H1 (cell line): ENCODE measurements at regions not wholly inside any gene's neighbourhood (a gene's known extent, or its start where the extent isn't known, plus 50 kb on each side); places are given as distances from the start of the nearest gene placed in this dataset.

Source experiments
- CHD7 ChIP-seq: fragments of 300-600 bp; sonication (generic); IDR thresholded peaks from 2 replicates; pipeline ENCODE4 v1.7.1; 2012; ENCODE audit warnings: low read length, moderate library complexity, mild to moderate bottlenecking, inconsistent platforms; ENCODE audit not compliant: insufficient replicate concordance
- GABPA ChIP-seq: IDR thresholded peaks from 2 replicates; pipeline ENCODE4 v1.6.1; 2011; ENCODE audit warnings: mild to moderate bottlenecking, low read length, moderate library complexity, borderline replicate concordance; ENCODE audit not compliant: insufficient read depth
- POLR2A ChIP-seq, 2 experiments: IDR thresholded peaks; 1 replicate in 1 of 2; 2 replicates in 1 of 2; pipeline ENCODE4 v1.6.1; 2011; ENCODE audit warnings: low read depth in 2 of 2, low read length in 2 of 2, mild to moderate bottlenecking in 2 of 2; ENCODE audit errors: control extremely low read depth in 1 of 2
- SAP30 ChIP-seq: fragments of 300-600 bp; sonication (generic); IDR thresholded peaks from 2 replicates; pipeline ENCODE4 v1.7.1; 2012; ENCODE audit warnings: low read length, moderate library complexity, mild to moderate bottlenecking, inconsistent platforms; ENCODE audit not compliant: insufficient read depth, insufficient replicate concordance
- SP4 ChIP-seq: IDR thresholded peaks from 2 replicates; pipeline ENCODE4 v1.6.1; 2012; ENCODE audit warnings: low read length, inconsistent platforms
- SUZ12 ChIP-seq: fragments of 200-600 bp; sonication (generic); IDR thresholded peaks from 2 replicates; pipeline ENCODE4 v1.6.1; 2012; ENCODE audit warnings: mild to moderate bottlenecking, inconsistent platforms, low read length, moderate library complexity, mixed read lengths

DNA sequence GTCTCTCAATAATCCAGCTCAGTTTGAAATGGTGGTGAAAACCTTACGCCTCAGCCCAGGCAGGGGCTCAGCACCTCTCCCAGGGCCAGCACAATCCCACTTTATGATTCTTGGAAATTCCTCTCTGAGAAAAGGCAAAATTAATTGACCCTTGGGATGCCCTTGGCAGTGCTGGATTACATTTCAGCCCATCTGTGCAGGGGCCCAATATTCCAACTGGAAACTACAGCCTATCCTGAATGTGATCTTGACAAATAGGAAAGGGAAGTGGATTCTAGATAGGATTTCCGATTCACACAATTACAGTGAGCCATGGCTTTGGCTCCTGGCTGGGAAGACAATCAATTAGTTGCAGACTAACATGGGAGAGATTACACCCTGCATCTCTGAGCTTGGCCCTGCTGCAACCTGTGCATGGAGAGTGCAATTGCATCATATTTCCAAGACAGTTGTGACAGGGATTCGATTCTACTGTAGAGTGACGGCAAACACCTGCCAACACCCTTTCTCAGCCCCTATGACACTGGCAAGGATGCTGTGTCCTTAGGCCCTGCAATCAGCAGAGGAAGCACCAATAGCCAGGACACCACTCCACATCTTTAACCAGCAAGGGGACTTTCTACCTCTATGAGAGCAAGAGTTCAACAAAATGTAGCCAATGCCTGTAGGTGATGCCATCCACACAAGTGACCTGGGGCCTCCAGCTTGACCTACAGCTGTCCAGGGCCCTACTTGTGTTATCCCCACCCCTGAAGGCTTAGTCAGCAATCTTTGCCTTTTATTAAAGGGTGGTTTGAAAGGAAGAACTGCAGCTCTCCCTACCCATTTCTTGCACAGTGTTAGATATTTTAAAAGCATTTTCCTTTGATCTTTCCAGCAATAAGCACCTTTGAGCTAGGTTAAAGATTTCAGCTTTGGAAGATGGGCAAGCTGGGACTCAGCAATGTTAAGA, 187.2 kb upstream of the HS6ST1 start (continued):
- TF ChIP-seq CHD7 (no peak), POLR2A (IDR thresholded peaks at IDR 0.05; ENCODE audit: control extremely low read depth in 1 of 2, low read depth in 2 of 2, low read length in 2 of 2) (no peak), SP4 (no peak), GABPA (no peak), SAP30 (no peak), SUZ12 (no peak)
